Lower leg skin (tissue), 4 donors: ENCODE measurements at regions not wholly inside any gene's neighbourhood (a gene's known extent, or its start where the extent isn't known, plus 50 kb on each side); places are given as distances from the start of the nearest gene placed in this dataset.

Source experiments
- DNase-seq, 2 donors: peaks; one replicate each; pipeline ENCODE4 v3.0.0-alpha.2; 2019; ENCODE audit warnings: low spot score in 2 of 2
- H3K4me3 ChIP-seq: fragments of 200-600 bp; sonication (generic); 2 replicates; pipeline ENCODE4 v1.5.1; 2017; ENCODE audit warnings: mild to moderate bottlenecking, low read depth; ENCODE audit not compliant: poor library complexity, severe bottlenecking
- CTCF ChIP-seq, 3 donors: fragments of 450-650 bp; IDR thresholded peaks; one replicate each; pipeline ENCODE4 v1.5.1; 2016; ENCODE audit warnings: antibody characterized with exemption in 3 of 3, mild to moderate bottlenecking in 3 of 3, moderate library complexity in 2 of 3
- POLR2A ChIP-seq, 2 donors: fragments of 450-650 bp; IDR thresholded peaks; one replicate each; pipeline ENCODE4 v1.6.1; 2016 to 2017; ENCODE audit warnings: antibody characterized with exemption in 2 of 2, mild to moderate bottlenecking in 1 of 2, moderate library complexity in 1 of 2
- WGBS, 2 donors: methylation state at CpG; one replicate each; pipeline ENCODE4 v1.1.5; 2018; 5-methylcytosine and 5-hydroxymethylcytosine counted together
- intact Hi-C: fragments of 100-400 bp; cut with DNase I; formaldehyde crosslinking; loops from one replicate; pipeline ENCODE4 v1.15.0; 2023; ENCODE audit warnings: low total_unique reads

GRCh38 chr1:30353637-30354036 lies 369.7 kb downstream of the MATN1 start:
- intact Hi-C loops, result no loop called here
- no peak overlapping the region for H3K4me3 ChIP-seq
- DNase-seq, result no peak
- TF ChIP-seq CTCF (IDR thresholded peaks at IDR 0.05) (no peak), POLR2A (IDR thresholded peaks at IDR 0.05) (no peak)

DNA sequence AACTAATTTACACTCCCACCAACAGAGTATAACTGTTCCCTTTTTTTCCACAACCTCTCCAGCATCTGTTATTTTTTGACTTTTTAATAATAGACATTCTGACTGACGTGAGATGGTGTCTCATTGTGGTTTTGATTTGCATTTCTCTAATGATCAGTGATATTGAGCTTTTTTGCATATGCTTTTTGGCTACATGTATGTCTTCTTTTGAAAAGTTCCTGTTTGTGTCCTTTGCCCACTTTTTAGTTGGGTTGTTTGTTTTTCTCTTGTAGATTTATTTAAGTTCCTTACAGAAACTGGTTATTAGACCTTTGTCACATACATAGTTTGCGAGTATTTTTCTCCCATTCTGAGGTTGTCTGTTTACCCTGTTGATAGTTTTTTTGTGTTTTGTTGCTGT lies 375.2 kb downstream of the MATN1 start:
- DNase-seq, result no peak
- H3K4me3 ChIP-seq, result no peak overlapping the region
- 88 to 93% methylated on average over 2 of the region's 2 CpGs for WGBS, 2 donors
- intact Hi-C loops, result no loop called here
- TF ChIP-seq POLR2A (IDR thresholded peaks at IDR 0.05) (no peak), CTCF (IDR thresholded peaks at IDR 0.05) (no peak)

DNA sequence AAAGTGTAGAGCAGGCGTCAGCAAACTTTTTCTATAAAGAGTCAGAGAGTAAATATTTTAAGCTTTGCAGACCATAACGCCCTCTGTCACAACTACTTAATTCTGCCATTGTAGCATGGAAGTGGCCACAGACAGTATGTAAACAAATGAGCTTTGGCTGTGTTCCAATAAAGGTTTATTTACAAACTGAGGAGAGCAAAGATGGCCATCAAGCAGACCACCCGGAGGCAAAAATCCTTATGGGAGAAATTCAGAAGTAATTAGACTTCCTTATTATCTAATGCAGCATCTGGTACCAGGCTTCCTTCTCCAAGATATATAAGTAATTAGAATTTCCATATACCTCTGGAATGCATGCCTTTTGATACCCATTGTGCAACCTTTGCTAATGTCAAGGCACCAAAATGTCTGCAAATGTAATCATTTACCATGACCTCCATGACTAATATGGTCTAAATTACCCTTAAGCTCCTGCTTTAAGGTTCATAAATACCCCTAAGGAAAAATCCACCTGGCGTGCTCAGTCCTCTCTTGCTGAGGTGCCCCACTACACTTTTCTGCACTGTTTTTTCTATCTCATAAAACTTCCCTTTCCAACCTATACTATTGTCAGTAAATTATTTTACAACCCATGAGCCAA lies 377.8 kb downstream of the MATN1 start:
- intact Hi-C loops, result no loop called here
- 51 to 60% methylated on average over 4 of the region's 4 CpGs for WGBS, 2 donors
- DNase-seq, result no peak
- TF ChIP-seq CTCF (IDR thresholded peaks at IDR 0.05), result no peak
- no peak for TF ChIP-seq POLR2A (IDR thresholded peaks at IDR 0.05)
- H3K4me3 ChIP-seq, result no peak overlapping the region

- no peak overlapping the region for H3K4me3 ChIP-seq
- no peak for TF ChIP-seq CTCF (IDR thresholded peaks at IDR 0.05)
- TF ChIP-seq POLR2A (IDR thresholded peaks at IDR 0.05), result no peak
- DNase-seq, result no peak
- 40 to 57% methylated on average over 3 of the region's 3 CpGs for WGBS, 2 donors
- intact Hi-C loops, result no loop called here
Observed at GRCh38 chr1:30343562-30343961, 379.8 kb downstream of the MATN1 start.

DNA sequence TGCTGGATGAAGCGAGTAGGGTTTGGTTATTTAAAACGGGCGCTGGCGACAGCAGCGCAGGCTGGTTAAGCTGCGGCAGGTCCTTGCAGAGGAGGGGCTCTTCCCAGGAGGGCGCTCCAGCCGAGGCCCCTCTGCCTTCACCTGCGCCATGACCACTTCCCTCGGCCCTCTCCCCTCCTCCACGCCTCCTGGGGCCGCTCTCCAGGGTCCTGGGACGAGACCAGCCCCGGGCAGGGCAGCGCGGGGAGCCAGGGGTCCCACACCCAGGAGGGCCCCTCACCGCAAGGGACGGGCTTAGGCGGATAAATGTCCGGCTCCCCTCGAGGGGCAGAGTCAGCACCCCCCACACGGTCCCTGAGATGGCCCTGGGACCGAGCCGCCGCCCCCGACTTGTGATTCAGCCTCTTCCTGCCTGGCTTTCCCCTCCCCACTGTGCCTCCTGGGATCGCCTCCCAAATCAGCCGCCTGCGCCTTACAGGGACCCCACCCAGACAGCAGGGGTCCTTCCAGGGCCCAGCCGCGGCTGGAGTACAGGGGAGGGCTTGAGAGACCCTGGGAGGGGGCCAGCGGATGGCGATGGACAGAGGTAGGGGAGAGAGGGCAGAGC lies 380.7 kb downstream of the MATN1 start:
- no peak overlapping the region for H3K4me3 ChIP-seq
- intact Hi-C loops, result no loop called here
- 15 to 16% methylated on average over 25 to 30 of the region's 33 CpGs for WGBS, 2 donors
- no peak for DNase-seq
- no peak for TF ChIP-seq POLR2A (IDR thresholded peaks at IDR 0.05)
- no peak for TF ChIP-seq CTCF (IDR thresholded peaks at IDR 0.05)

DNA sequence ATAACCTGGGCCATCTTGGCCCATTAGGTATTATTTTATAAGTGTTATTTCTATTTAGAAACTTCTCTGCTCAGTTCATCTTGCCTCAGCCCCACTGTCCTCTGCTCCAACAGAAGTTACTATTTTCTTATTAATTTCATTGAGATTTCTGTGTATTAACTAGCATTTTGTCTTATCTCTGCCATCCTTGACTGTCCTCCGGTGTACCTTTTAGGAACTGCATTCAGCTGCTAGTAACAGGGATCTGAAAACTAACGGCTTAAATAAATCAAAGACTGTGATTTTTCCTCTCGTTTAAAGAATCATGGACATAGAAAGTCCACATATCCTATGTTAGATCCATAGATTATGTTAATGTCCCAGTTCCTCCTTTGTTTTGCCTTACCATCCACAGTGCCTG lies 382.5 kb downstream of the MATN1 start:
- WGBS, 2 donors, result 83% methylated on average over 3 of the region's 3 CpGs
- no peak overlapping the region for H3K4me3 ChIP-seq
- intact Hi-C loops, result no loop called here
- TF ChIP-seq POLR2A (IDR thresholded peaks at IDR 0.05) (no peak), CTCF (IDR thresholded peaks at IDR 0.05) (no peak)
- DNase-seq, result no peak
